CD14-positive monocyte (primary cell): ENCODE measurements at regions not wholly inside any gene's neighbourhood (a gene's known extent, or its start where the extent isn't known, plus 50 kb on each side); places are given as distances from the start of the nearest gene placed in this dataset.

Experiments
- DNase-seq, 3 donors: peaks; one replicate each; pipeline ENCODE4 v3.0.0-alpha.2; 2011 to 2022
- H2AFZ ChIP-seq: 2 replicates; pipeline ENCODE4 v1.6.0; 2012; ENCODE audit warnings: mild to moderate bottlenecking, low read depth, low read length, inconsistent platforms; ENCODE audit not compliant: insufficient read depth, poor library complexity, severe bottlenecking
- H3K27ac ChIP-seq, 2 donors: 1 replicate in 1 of 2; 2 replicates in 1 of 2; pipeline ENCODE4 v1.5.1; 2012 to 2013; ENCODE audit warnings: low read length in 2 of 2, control low read depth in 1 of 2, inconsistent platforms in 1 of 2, low read depth in 1 of 2, mild to moderate bottlenecking in 1 of 2
- H3K27me3 ChIP-seq, 2 donors: one replicate each; pipeline versions ENCODE4 v1.6.0 to v1.6.1; 2011 to 2013; ENCODE audit warnings: low read length in 2 of 2; ENCODE audit not compliant: control insufficient read depth in 2 of 2, insufficient read depth in 2 of 2
- H3K36me3 ChIP-seq, 2 donors: replicated peaks in 1 of 2; 1 replicate in 1 of 2; 2 replicates in 1 of 2; pipeline versions ENCODE4 v1.5.1 to v1.6.1; 2012 to 2013; ENCODE audit warnings: low read length in 2 of 2, control low read depth in 1 of 2, inconsistent platforms in 1 of 2, mild to moderate bottlenecking in 1 of 2; ENCODE audit not compliant: insufficient read depth in 2 of 2, control insufficient read depth in 1 of 2
- H3K4me1 ChIP-seq, 2 donors: 1 replicate in 1 of 2; 2 replicates in 1 of 2; pipeline versions ENCODE4 v1.5.1 to v1.6.1; 2012 to 2013; ENCODE audit warnings: low read length in 2 of 2, control low read depth in 1 of 2, inconsistent platforms in 1 of 2, mild to moderate bottlenecking in 1 of 2, moderate library complexity in 1 of 2; ENCODE audit not compliant: insufficient read depth in 2 of 2, control insufficient read depth in 1 of 2
- H3K4me2 ChIP-seq: replicated peaks from 2 replicates; pipeline ENCODE3; 2012; ENCODE audit warnings: low read length, moderate library complexity, mild to moderate bottlenecking; ENCODE audit not compliant: poor library complexity, severe bottlenecking; ENCODE audit errors: extremely low read depth
- H3K4me3 ChIP-seq, 3 experiments: fragments of 200-600 bp in 1 of 3; sonication (generic) in 1 of 3; replicated peaks in 1 of 3; 1 replicate in 2 of 3; 2 replicates in 1 of 3; pipeline ENCODE4 v1.5.1; 2011 to 2013; ENCODE audit warnings: low read length in 3 of 3, mild to moderate bottlenecking in 3 of 3, control low read depth in 2 of 3, low read depth in 2 of 3, inconsistent platforms in 1 of 3, moderate library complexity in 1 of 3
- H3K79me2 ChIP-seq: 2 replicates; pipeline ENCODE4 v1.6.0; 2012; ENCODE audit warnings: mild to moderate bottlenecking, control low read depth, inconsistent platforms, low read length, moderate library complexity; ENCODE audit not compliant: insufficient read depth
- H3K9ac ChIP-seq: 2 replicates; pipeline ENCODE4 v1.6.0; 2017; ENCODE audit warnings: low read length, mild to moderate bottlenecking; ENCODE audit not compliant: insufficient read depth, poor library complexity, severe bottlenecking
- H3K9me3 ChIP-seq, 2 donors: replicated peaks in 1 of 2; 1 replicate in 1 of 2; 2 replicates in 1 of 2; pipeline versions ENCODE4 v1.5.1 to v1.6.1; 2012 to 2013; ENCODE audit warnings: low read length in 2 of 2, control low read depth in 1 of 2; ENCODE audit not compliant: control insufficient read depth in 1 of 2, insufficient read depth in 1 of 2
- H4K20me1 ChIP-seq: 2 replicates; pipeline ENCODE4 v1.6.0; 2012; ENCODE audit warnings: mild to moderate bottlenecking, low read length, control low read depth, moderate library complexity; ENCODE audit not compliant: insufficient read depth
- H3K27ac Mint-ChIP-seq, 7 donors: one replicate each; pipeline ENCODE4 v1.8.0; 2020; ENCODE audit warnings: mild to moderate bottlenecking in 7 of 7, mixed read lengths in 7 of 7, moderate library complexity in 6 of 7, inconsistent platforms in 2 of 7
- H3K27me3 Mint-ChIP-seq, 3 donors: one replicate each; pipeline ENCODE4 v1.8.0; 2021 to 2022; ENCODE audit warnings: low read depth in 3 of 3, mild to moderate bottlenecking in 3 of 3, mixed read lengths in 3 of 3, moderate library complexity in 3 of 3, inconsistent platforms in 1 of 3
- H3K36me3 Mint-ChIP-seq, 2 donors: one replicate each; pipeline ENCODE4 v1.8.0; 2020; ENCODE audit warnings: mixed read lengths in 2 of 2, inconsistent platforms in 1 of 2, mild to moderate bottlenecking in 1 of 2
- H3K4me1 Mint-ChIP-seq: one replicate; pipeline ENCODE4 v1.8.0; 2020; ENCODE audit warnings: mild to moderate bottlenecking, mixed read lengths
- H3K4me3 Mint-ChIP-seq, 2 donors: one replicate each; pipeline ENCODE4 v1.8.0; 2020; ENCODE audit warnings: mild to moderate bottlenecking in 2 of 2, mixed read lengths in 2 of 2, moderate library complexity in 1 of 2
- H3K9me3 Mint-ChIP-seq, 7 donors: one replicate each; pipeline ENCODE4 v1.8.0; 2020 to 2022; ENCODE audit warnings: mixed read lengths in 7 of 7, mild to moderate bottlenecking in 6 of 7, moderate library complexity in 6 of 7, inconsistent platforms in 2 of 7
- CTCF ChIP-seq: fragments of 200-600 bp; IDR thresholded peaks from one replicate; pipeline ENCODE4 v1.8.0; 2022; ENCODE audit warnings: antibody characterized with exemption, mild to moderate bottlenecking
- WGBS: methylation state at CpG from one replicate; pipeline ENCODE4 v1.1.5; 2013; ENCODE audit warnings: missing lambda C conversion rate; ENCODE audit not compliant: insufficient coverage; 5-methylcytosine and 5-hydroxymethylcytosine counted together
- intact Hi-C, 2 donors: fragments of 100-400 bp; cut with micrococcal nuclease; formaldehyde crosslinking; loops; one replicate each; pipeline versions ENCODE4 v1.15.0 to v1.15.1; 2023

DNA sequence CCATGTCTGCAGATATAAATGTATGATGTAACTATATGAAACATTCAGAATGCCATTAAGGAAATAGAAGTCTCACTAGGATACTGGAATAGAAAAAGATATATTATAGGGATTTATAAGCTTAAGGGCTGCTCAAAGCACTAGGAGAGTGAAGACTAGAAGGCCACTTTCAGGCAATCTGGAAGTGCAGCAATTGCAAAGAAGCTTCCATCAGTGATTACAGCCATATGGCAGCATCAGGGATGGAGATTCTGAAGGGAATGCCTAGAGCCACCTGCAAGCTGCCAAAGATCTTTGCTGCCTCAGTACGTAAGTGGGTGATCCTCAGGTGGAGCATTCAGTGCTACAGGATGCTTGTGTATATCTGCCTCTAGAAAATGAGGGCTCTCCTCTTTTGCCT lies 796.2 kb upstream of the EPHA7 start:
- Mint-ChIP-seq H3K27ac (no peak overlapping the region), H3K4me1 (no peaks in the 10 kb centered on the region), H3K36me3 (no peaks in the 10 kb centered on the region), H3K9me3 (peaks cover 0 to 4% (median 0%) of the 10 kb centered on the region in 7 donors), H3K27me3 (peaks cover 0 to 4% (median 0%) of the 10 kb centered on the region in 3 donors), H3K4me3 (no peak overlapping the region)
- Histone ChIP-seq H4K20me1 (no peaks in the 10 kb centered on the region), H3K9me3 (no peaks in the 10 kb centered on the region), H2AFZ (no peak overlapping the region), H3K36me3 (no peaks in the 10 kb centered on the region), H3K79me2 (no peaks in the 10 kb centered on the region), H3K4me1 (no peaks in the 10 kb centered on the region), H3K9ac (no peak overlapping the region), H3K4me2 (no peak overlapping the region), H3K4me3 (no peak overlapping the region), H3K27me3 (no peaks in the 10 kb centered on the region), H3K27ac (no peak overlapping the region)
- DNase-seq, result no peak
- intact Hi-C loops, result no loop called here
- 100% methylated on average over 1 of the region's 1 CpG for WGBS
- no peak for TF ChIP-seq CTCF

GRCh38 chr6:94213226-94213625 lies 793.9 kb upstream of the EPHA7 start:
- Mint-ChIP-seq H3K36me3 (no peaks in the 10 kb centered on the region), H3K27ac (no peak overlapping the region), H3K27me3 (peaks cover 0 to 4% (median 0%) of the 10 kb centered on the region in 3 donors), H3K9me3 (peaks cover 0 to 7% (median 2%) of the 10 kb centered on the region in 7 donors), H3K4me1 (no peaks in the 10 kb centered on the region), H3K4me3 (no peak overlapping the region)
- Histone ChIP-seq H3K36me3 (no peaks in the 10 kb centered on the region), H3K4me1 (no peaks in the 10 kb centered on the region), H3K9ac (no peak overlapping the region), H3K4me3 (no peak overlapping the region), H3K27ac (no peak overlapping the region), H3K9me3 (no peaks in the 10 kb centered on the region), H3K4me2 (no peak overlapping the region), H4K20me1 (no peaks in the 10 kb centered on the region), H3K79me2 (no peaks in the 10 kb centered on the region), H2AFZ (no peak overlapping the region), H3K27me3 (no peaks in the 10 kb centered on the region)
- intact Hi-C loops, result no loop called here
- WGBS, result no CpG with 5 or more reads among the region's 2 CpGs
- TF ChIP-seq CTCF, result no peak
- DNase-seq, result no peak
